GM06990 (cell line): ENCODE measurements at regions not wholly inside any gene's neighbourhood (a gene's known extent, or its start where the extent isn't known, plus 50 kb on each side); places are given as distances from the start of the nearest gene placed in this dataset.

ENCODE experiments used
- DNase-seq: peaks from one replicate; pipeline ENCODE4 v3.0.0-alpha.2; 2011; ENCODE audit not compliant: insufficient read length; ENCODE audit errors: extremely low read depth
- H3K27me3 ChIP-seq: replicated peaks from 2 replicates; pipeline ENCODE4 v1.6.0; 2011; ENCODE audit warnings: low read length; ENCODE audit not compliant: control insufficient read depth, insufficient read depth
- H3K36me3 ChIP-seq: 2 replicates; pipeline ENCODE4 v1.5.1; 2011; ENCODE audit warnings: low read length; ENCODE audit not compliant: control insufficient read depth, insufficient read depth
- H3K4me3 ChIP-seq: replicated peaks from 2 replicates; pipeline ENCODE4 v1.5.1; 2011; ENCODE audit warnings: low read depth, mild to moderate bottlenecking, control low read depth, low read length
- CTCF ChIP-seq: IDR thresholded peaks from 2 replicates; pipeline ENCODE4 v1.5.1; 2011; ENCODE audit warnings: low read length, control low read depth, mild to moderate bottlenecking, inconsistent platforms; ENCODE audit not compliant: insufficient read depth, poor library complexity, severe bottlenecking

- Histone ChIP-seq H3K27me3 (no peaks in the 10 kb centered on the region), H3K4me3 (no peak overlapping the region), H3K36me3 (no peaks in the 10 kb centered on the region)
- no peak for DNase-seq
- TF ChIP-seq CTCF = no peak
Observed at GRCh38 chr16:80040413-80040812, 439.9 kb upstream of the MAF start.

GRCh38 chr16:80039777-80040176 is 439.2 kb upstream of the MAF start:
- Histone ChIP-seq H3K36me3 (no peaks in the 10 kb centered on the region), H3K4me3 (no peak overlapping the region), H3K27me3 (no peaks in the 10 kb centered on the region)
- TF ChIP-seq CTCF = no peak
- no peak for DNase-seq

GRCh38 chr16:80038566-80038965 is 438.0 kb upstream of the MAF start:
- no peaks in the 10 kb centered on the region for H3K36me3 ChIP-seq
- TF ChIP-seq CTCF = no peak
- no peak overlapping the region for H3K4me3 ChIP-seq
- H3K27me3 ChIP-seq = no peaks in the 10 kb centered on the region
- DNase-seq = no peak

GRCh38 chr16:80034948-80035663 is 434.6 kb upstream of the MAF start:
- H3K4me3 ChIP-seq = no peak overlapping the region
- H3K27me3 ChIP-seq = no peaks in the 10 kb centered on the region; the same call in 1 of the 2 replicates
- TF ChIP-seq CTCF = no peak
- no peaks in the 10 kb centered on the region for H3K36me3 ChIP-seq
- no peak for DNase-seq

DNA sequence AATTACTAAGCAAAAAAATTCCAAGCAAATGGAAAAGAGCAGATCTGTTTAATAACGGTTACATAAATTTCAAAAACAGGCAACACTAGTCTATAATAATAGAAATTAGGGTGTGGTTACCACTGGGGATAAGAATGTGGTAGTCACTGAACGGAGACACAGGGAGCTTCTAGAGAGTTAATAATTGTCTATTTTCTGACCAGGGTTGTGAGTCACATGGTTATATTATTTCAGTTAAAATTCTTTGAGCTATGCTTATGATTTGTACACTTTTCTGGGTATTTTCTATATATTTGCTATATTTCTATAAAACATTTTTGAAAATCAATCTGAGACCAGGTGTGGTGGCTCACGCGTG is 433.9 kb upstream of the MAF start:
- DNase-seq = no peak
- TF ChIP-seq CTCF = no peak
- no peak overlapping the region for H3K4me3 ChIP-seq
- H3K36me3 ChIP-seq = no peaks in the 10 kb centered on the region
- H3K27me3 ChIP-seq = no peaks in the 10 kb centered on the region; the same call in 1 of the 2 replicates

DNA sequence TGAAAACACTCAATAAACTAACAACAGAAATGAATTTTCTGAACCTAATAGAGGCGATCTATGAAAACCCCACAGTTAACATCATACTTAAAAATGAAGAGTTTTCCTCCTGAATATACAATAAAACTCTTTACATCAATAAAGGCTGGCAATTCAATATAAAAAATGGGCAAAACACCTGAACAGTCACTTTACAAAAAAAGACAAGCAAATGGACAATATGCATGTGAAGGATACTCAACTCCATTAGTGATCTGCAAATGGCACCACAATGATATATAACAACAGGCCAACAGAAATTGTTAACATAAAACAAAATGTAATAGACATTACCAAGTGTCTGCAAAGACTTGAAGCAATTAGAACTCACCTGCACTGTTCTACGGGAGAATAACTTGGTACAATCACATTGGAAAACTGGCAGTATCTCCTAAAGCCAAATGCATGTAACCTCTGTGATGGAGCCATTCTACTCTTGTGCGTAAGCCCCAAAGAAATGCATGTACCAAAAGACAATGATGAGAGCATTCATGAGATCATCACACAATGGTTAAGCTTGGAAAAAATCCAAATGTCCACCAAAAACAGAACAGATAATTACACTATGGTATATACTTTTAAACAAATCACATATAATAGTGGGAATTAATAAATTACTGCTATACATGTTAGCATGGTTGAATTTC is 433.4 kb upstream of the MAF start:
- Histone ChIP-seq H3K4me3 (no peak overlapping the region), H3K27me3 (no peaks in the 10 kb centered on the region; the same call in 1 of the 2 replicates), H3K36me3 (no peaks in the 10 kb centered on the region)
- TF ChIP-seq CTCF = no peak
- no peak for DNase-seq
